K562 (cell line): ENCODE measurements at regions not wholly inside any gene's neighbourhood (a gene's known extent, or its start where the extent isn't known, plus 50 kb on each side); places are given as distances from the start of the nearest gene placed in this dataset.

Experiments used
- ATAC-seq: fragments of 200-7000 bp; cut with Tn5 transposase; 3 replicates; pipeline ENCODE4 v1.9.1; 2020; ENCODE audit warnings: moderate library complexity
- BruUV-seq: library from RNA; stranded (reverse); fragments of 400-500 nt; replicated peaks from 2 replicates; lab custom pipeline; 2021; lab: Mats Ljungman, UMichigan
- CTCF ChIA-PET: fragments of 300-600 bp; formaldehyde crosslinking; extraction: SDS; loops from one replicate; lab custom pipeline; 2021; ENCODE audit warnings: low intra/inter-chr PET ratio; lab: Yijun Ruan, JAX
- POLR2A ChIA-PET: fragments of 300-600, 350-650 bp; sonication (Branson Sonifier 250); formaldehyde crosslinking; extraction: SDS; loops from one replicate; lab custom pipeline; 2021; ENCODE audit warnings: antibody characterized with exemption, inconsistent platforms; lab: Yijun Ruan, JAX
- DNase-seq, 4 experiments: peaks; one replicate each; pipeline versions ENCODE4 v3.0.0 to v3.0.0-alpha.2; 2011 to 2018; ENCODE audit warnings: low spot score in 3 of 4, mixed read lengths in 3 of 4; ENCODE audit errors: extremely low read depth in 1 of 4
- FAIRE-seq: peaks from 2 replicates; lab custom pipeline; 2011; peaks lifted over from hg19 to GRCh38; lab: Jason Lieb, UNC
- H2AFZ ChIP-seq: 2 replicates; pipeline ENCODE4 v1.6.0; 2011; ENCODE audit warnings: low read depth, low read length, control low read depth, inconsistent platforms
- H3K27ac ChIP-seq: fragments of 200-600 bp; 3 replicates; pipeline ENCODE4 v1.8.0; 2011; ENCODE audit warnings: low read depth, mild to moderate bottlenecking, control low read depth, inconsistent platforms, low read length, moderate library complexity, mixed read lengths; ENCODE audit errors: extremely low read depth
- H3K27me3 ChIP-seq, 2 experiments: fragments of 300-600 bp in 1 of 2; 2 replicates in 1 of 2; 3 replicates in 1 of 2; pipeline versions ENCODE4 v1.6.0 to v1.8.0; 2011; ENCODE audit warnings: inconsistent platforms in 2 of 2, low read length in 2 of 2, mild to moderate bottlenecking in 1 of 2, mixed read lengths in 1 of 2, moderate library complexity in 1 of 2; ENCODE audit not compliant: control insufficient read depth in 2 of 2, insufficient read depth in 2 of 2
- H3K36me3 ChIP-seq: fragments of 300-600 bp; 3 replicates; pipeline ENCODE4 v1.8.0; 2011; ENCODE audit warnings: mild to moderate bottlenecking, low read length, inconsistent platforms; ENCODE audit not compliant: control insufficient read depth, insufficient read depth
- H3K4me1 ChIP-seq, 2 experiments: fragments of 200-600 bp in 1 of 2; replicated peaks in 1 of 2; 2 replicates in 1 of 2; 3 replicates in 1 of 2; pipeline versions ENCODE4 v1.5.1 to v1.8.0; 2011; ENCODE audit warnings: inconsistent platforms in 2 of 2, low read length in 2 of 2, mild to moderate bottlenecking in 1 of 2, mixed read lengths in 1 of 2, moderate library complexity in 1 of 2; ENCODE audit not compliant: control insufficient read depth in 2 of 2, insufficient read depth in 2 of 2
- H3K4me2 ChIP-seq: 2 replicates; pipeline ENCODE4 v1.6.1; 2011; ENCODE audit warnings: low read length, control low read depth, inconsistent platforms, mixed read lengths; ENCODE audit not compliant: insufficient read depth
- H3K4me3 ChIP-seq: fragments of 200-600 bp; sonication (generic), shearing (Covaris generic); 2 replicates; pipeline ENCODE4 v1.5.1; 2016; ENCODE audit warnings: control low read depth, inconsistent platforms
- H3K79me2 ChIP-seq: fragments of 200-600 bp; 3 replicates; pipeline ENCODE4 v1.8.0; 2011; ENCODE audit warnings: low read length, inconsistent platforms; ENCODE audit not compliant: control insufficient read depth, insufficient read depth
- H3K9ac ChIP-seq, 2 experiments: 2 replicates each; pipeline versions ENCODE4 v1.6.0 to v1.6.1; 2011; ENCODE audit warnings: low read depth in 2 of 2, low read length in 2 of 2, control low read depth in 1 of 2, inconsistent platforms in 1 of 2, mild to moderate bottlenecking in 1 of 2, mixed read lengths in 1 of 2; ENCODE audit not compliant: insufficient read depth in 1 of 2
- H3K9me1 ChIP-seq: one replicate; pipeline ENCODE4 v1.6.0; 2011; ENCODE audit warnings: inconsistent platforms, mild to moderate bottlenecking, low read length, moderate library complexity; ENCODE audit not compliant: control insufficient read depth, insufficient read depth
- H3K9me3 ChIP-seq: replicated peaks from 2 replicates; pipeline ENCODE4 v1.5.1; 2011; ENCODE audit warnings: low read depth, low read length, inconsistent platforms; ENCODE audit not compliant: control insufficient read depth, insufficient read depth
- H4K20me1 ChIP-seq: replicated peaks from 2 replicates; pipeline ENCODE4 v1.6.1; 2011; ENCODE audit warnings: low read length, inconsistent platforms, mixed read lengths; ENCODE audit not compliant: control insufficient read depth, insufficient read depth
- WGBS: fragments of 100-300 bp; shearing (Covaris generic); methylation state at CpG from one replicate; pipeline ENCODE4 v1.1.6; 2016; ENCODE audit warnings: low coverage, mixed read lengths; ENCODE audit not compliant: insufficient coverage; ENCODE audit errors: missing lambda C conversion rate; 5-methylcytosine and 5-hydroxymethylcytosine counted together
- in situ Hi-C: fragments of 300-500 bp; cut with MboI; formaldehyde crosslinking; loops from 4 replicates; pipeline ENCODE4 v1.15.0; 2018; ENCODE audit warnings: inconsistent platforms, mixed read lengths
- intact Hi-C: fragments of 100-400 bp; cut with micrococcal nuclease; formaldehyde crosslinking; loops from 2 replicates; pipeline ENCODE4 v1.14.2; 2022
- TF ChIP-seq, protein P1 (sequence below): fragments of 450-650 bp; IDR thresholded peaks from 2 replicates; pipeline ENCODE4 v1.6.1; 2016; ENCODE audit warnings: low read depth

DNA sequence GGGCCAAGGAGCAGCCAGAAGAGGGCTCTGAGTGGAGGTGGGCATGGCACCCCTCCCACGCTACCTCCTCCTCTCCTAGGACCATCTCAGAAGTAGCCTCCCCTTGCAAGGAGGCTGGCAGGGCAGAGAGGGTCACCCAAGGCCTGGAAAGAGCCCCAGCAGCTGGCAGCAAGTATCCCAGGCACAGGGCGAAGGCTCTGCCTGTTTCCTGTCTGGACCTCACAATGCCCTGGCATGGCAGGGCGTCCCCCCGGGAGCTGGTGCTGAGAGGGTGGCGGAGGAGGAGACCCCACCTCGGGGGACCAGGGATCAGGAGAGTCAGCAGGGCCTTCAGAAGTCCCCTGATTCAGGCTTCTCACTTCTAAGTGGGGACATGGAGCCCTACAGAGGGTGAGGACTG lies 66.2 kb upstream of the TAF1B start:
- H4K20me1 ChIP-seq, result peaks cover 3% of the 10 kb centered on the region; the same call in 1 of the 2 replicates
- in situ Hi-C loops (no loop called here), intact Hi-C loops (loop anchor here (10.0 kb wide), 1 partner anchor 292 kb away; no protein-coding TSS in a partner anchor)
- H3K4me1 ChIP-seq, result peaks cover 4 to 30% of the 10 kb centered on the region in 2 experiments; a peak in 3 of 5 replicates
- no peak overlapping the region for H3K4me3 ChIP-seq
- DNase-seq, result no peak
- CTCF ChIA-PET, result interaction anchor here (0.6 kb wide), 1 partner anchor 312 kb away, joined by 3 read pairs; no protein-coding TSS in a partner anchor
- H2AFZ ChIP-seq, result no peak overlapping the region
- WGBS, result 11% methylated on average over 3 of the region's 6 CpGs
- no peaks in the 10 kb centered on the region for H3K36me3 ChIP-seq
- no TSS peak for BruUV-seq
- TF ChIP-seq, protein P1, sequence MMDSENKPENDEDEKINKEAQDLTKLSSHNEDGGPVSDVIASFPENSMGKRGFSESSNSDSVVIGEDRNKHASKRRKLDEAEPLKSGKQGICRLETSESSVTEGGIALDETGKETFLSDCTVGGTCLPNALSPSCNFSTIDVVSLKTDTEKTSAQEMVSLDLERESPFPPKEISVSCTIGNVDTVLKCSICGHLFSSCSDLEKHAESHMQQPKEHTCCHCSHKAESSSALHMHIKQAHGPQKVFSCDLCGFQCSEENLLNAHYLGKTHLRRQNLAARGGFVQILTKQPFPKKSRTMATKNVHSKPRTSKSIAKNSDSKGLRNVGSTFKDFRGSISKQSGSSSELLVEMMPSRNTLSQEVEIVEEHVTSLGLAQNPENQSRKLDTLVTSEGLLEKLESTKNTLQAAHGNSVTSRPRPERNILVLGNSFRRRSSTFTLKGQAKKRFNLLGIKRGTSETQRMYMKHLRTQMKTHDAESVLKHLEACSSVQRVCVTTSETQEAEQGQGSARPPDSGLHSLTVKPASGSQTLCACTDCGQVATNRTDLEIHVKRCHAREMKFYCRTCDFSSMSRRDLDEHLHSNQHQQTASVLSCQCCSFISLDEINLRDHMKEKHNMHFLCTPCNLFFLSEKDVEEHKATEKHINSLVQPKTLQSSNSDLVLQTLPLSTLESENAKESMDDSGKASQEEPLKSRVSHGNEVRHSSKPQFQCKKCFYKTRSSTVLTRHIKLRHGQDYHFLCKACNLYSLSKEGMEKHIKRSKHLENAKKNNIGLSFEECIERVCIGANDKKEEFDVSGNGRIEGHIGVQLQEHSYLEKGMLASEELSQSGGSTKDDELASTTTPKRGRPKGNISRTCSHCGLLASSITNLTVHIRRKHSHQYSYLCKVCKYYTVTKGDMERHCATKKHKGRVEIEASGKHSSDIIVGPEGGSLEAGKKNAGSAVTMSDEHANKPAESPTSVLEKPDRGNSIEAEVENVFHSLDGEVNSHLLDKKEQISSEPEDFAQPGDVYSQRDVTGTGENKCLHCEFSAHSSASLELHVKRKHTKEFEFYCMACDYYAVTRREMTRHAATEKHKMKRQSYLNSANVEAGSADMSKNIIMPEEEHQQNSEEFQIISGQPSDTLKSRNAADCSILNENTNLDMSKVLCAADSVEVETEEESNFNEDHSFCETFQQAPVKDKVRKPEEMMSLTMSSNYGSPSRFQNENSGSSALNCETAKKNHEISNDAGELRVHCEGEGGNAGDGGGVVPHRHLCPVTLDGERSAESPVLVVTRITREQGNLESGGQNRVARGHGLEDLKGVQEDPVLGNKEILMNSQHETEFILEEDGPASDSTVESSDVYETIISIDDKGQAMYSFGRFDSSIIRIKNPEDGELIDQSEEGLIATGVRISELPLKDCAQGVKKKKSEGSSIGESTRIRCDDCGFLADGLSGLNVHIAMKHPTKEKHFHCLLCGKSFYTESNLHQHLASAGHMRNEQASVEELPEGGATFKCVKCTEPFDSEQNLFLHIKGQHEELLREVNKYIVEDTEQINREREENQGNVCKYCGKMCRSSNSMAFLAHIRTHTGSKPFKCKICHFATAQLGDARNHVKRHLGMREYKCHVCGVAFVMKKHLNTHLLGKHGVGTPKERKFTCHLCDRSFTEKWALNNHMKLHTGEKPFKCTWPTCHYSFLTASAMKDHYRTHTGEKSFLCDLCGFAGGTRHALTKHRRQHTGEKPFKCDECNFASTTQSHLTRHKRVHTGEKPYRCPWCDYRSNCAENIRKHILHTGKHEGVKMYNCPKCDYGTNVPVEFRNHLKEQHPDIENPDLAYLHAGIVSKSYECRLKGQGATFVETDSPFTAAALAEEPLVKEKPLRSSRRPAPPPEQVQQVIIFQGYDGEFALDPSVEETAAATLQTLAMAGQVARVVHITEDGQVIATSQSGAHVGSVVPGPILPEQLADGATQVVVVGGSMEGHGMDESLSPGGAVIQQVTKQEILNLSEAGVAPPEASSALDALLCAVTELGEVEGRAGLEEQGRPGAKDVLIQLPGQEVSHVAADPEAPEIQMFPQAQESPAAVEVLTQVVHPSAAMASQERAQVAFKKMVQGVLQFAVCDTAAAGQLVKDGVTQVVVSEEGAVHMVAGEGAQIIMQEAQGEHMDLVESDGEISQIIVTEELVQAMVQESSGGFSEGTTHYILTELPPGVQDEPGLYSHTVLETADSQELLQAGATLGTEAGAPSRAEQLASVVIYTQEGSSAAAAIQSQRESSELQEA, result no peak
- TF ChIP-seq, all 486 proteins: peak for 0
- Histone ChIP-seq H3K9me3 (no peaks in the 10 kb centered on the region), H3K9me1 (peaks cover 4% of the 10 kb centered on the region), H3K9ac (no peak overlapping the region), H3K27me3 (peaks cover 0 to 4% of the 10 kb centered on the region in 2 experiments; a peak in 2 of 5 replicates), H3K79me2 (no peaks in the 10 kb centered on the region), H3K4me2 (no peak overlapping the region), H3K27ac (no peak overlapping the region)
- POLR2A ChIA-PET, result no interaction called here
- ATAC-seq (no peak), FAIRE-seq (no peak)
